Upper lobe of right lung (tissue), 1 donor: ENCODE measurements at regions not wholly inside any gene's neighbourhood (a gene's known extent, or its start where the extent isn't known, plus 50 kb on each side); places are given as distances from the start of the nearest gene placed in this dataset.

Source experiments
- ATAC-seq: fragments of 200-7000 bp; cut with Tn5 transposase; one replicate; pipeline ENCODE4 v1.9.1; 2020; ENCODE audit warnings: mild to moderate bottlenecking, moderate library complexity
- DNase-seq: peaks from one replicate; pipeline ENCODE4 v3.0.0-alpha.2; 2020
- H3K27ac ChIP-seq: fragments of 200-600 bp; one replicate; pipeline ENCODE4 v1.8.0; 2022
- H3K27me3 ChIP-seq: fragments of 200-600 bp; one replicate; pipeline ENCODE4 v1.8.0; 2022; ENCODE audit warnings: mild to moderate bottlenecking
- H3K36me3 ChIP-seq: fragments of 200-600 bp; one replicate; pipeline ENCODE4 v1.8.0; 2022
- H3K4me1 ChIP-seq: fragments of 200-600 bp; one replicate; pipeline ENCODE4 v1.8.0; 2022
- H3K4me3 ChIP-seq: fragments of 200-600 bp; one replicate; pipeline ENCODE4 v1.8.0; 2022; ENCODE audit warnings: mild to moderate bottlenecking
- H3K9me3 ChIP-seq: fragments of 200-600 bp; one replicate; pipeline ENCODE4 v1.8.0; 2022
- CTCF ChIP-seq: fragments of 200-600 bp; IDR thresholded peaks from one replicate; pipeline ENCODE4 v1.8.0; 2022; ENCODE audit warnings: antibody characterized with exemption
- intact Hi-C: fragments of 100-400 bp; cut with DNase I; formaldehyde crosslinking; loops from one replicate; pipeline ENCODE4 v1.11.0; 2022
- donor health status: DM: no; HTN: yes; CAD: no; lungs with severe emphysema.

GRCh38 chr1:58089898-58090534 lies 456.5 kb downstream of the OMA1 start:
- Histone ChIP-seq H3K27me3 (peaks cover 4% of the 10 kb centered on the region), H3K9me3 (no peaks in the 10 kb centered on the region), H3K4me1 (no peaks in the 10 kb centered on the region), H3K36me3 (no peaks in the 10 kb centered on the region), H3K4me3 (no peak overlapping the region), H3K27ac (no peak overlapping the region)
- TF ChIP-seq CTCF, result no peak
- ATAC-seq, result no peak
- no peak for DNase-seq
- intact Hi-C loops, result no loop called here

DNA sequence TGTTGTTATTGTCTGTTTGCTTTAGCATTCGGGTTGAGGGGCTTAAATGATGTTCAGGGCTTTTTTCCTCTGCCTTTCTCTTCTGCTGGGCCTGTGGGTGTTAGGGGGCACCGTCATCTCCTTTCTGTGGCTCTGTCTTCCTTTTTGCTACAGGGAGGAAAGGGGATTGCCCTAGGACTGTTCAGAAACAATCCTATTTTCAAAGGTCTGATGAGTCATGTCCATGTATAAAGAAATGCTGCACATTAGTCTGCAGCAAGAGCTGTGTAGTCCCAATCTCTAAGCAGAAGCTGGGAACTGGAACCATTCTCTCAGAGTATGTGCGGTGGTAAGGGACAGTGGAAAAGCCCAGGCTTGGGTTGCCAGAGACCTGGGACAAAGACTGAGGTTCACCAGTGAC lies 462.3 kb downstream of the OMA1 start:
- ATAC-seq (no peak), DNase-seq (no peak)
- peaks cover 4% of the 10 kb centered on the region for H3K27me3 ChIP-seq
- no peaks in the 10 kb centered on the region for H3K36me3 ChIP-seq
- H3K9me3 ChIP-seq, result no peaks in the 10 kb centered on the region
- no peaks in the 10 kb centered on the region for H3K4me1 ChIP-seq
- TF ChIP-seq CTCF, result no peak
- no peak overlapping the region for H3K4me3 ChIP-seq
- no peak overlapping the region for H3K27ac ChIP-seq
- intact Hi-C loops, result no loop called here

- no peak overlapping the region for H3K27ac ChIP-seq
- no peak for ATAC-seq
- H3K36me3 ChIP-seq, result no peaks in the 10 kb centered on the region
- H3K9me3 ChIP-seq, result no peaks in the 10 kb centered on the region
- intact Hi-C loops, result no loop called here
- no peak overlapping the region for H3K4me3 ChIP-seq
- TF ChIP-seq CTCF, result no peak
- H3K4me1 ChIP-seq, result no peaks in the 10 kb centered on the region
- no peak for DNase-seq
- H3K27me3 ChIP-seq, result no peaks in the 10 kb centered on the region
Observed at GRCh38 chr1:58082596-58082995, 463.9 kb downstream of the OMA1 start.

GRCh38 chr1:58076258-58076657 lies 470.3 kb downstream of the OMA1 start:
- intact Hi-C loops, result no loop called here
- DNase-seq, result no peak
- TF ChIP-seq CTCF, result no peak
- no peak overlapping the region for H3K4me3 ChIP-seq
- H3K27ac ChIP-seq, result no peak overlapping the region
- ATAC-seq, result no peak
- H3K36me3 ChIP-seq, result no peaks in the 10 kb centered on the region
- H3K9me3 ChIP-seq, result no peaks in the 10 kb centered on the region
- no peaks in the 10 kb centered on the region for H3K27me3 ChIP-seq
- no peaks in the 10 kb centered on the region for H3K4me1 ChIP-seq

DNA sequence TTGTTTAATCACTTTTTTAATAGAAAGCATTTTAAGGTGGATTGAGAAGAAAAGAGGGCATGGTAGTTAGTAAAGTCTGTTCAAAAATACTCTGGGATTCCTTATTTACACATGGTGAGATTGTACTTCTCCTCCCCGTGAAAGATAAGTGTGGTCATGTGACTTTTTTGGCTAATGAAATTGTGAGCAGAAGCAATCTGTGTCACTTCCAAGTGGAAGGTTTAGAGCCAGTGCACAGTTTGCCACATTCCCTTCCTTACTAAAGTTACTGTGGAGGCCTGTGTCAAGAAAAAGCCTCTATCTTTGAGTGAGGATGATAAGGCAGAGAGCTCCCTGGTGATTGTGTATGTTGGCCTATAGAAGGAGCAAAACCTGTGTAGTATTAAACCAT lies 471.3 kb downstream of the OMA1 start:
- TF ChIP-seq CTCF, result no peak
- Histone ChIP-seq H3K27me3 (no peaks in the 10 kb centered on the region), H3K4me1 (no peaks in the 10 kb centered on the region), H3K9me3 (no peaks in the 10 kb centered on the region), H3K36me3 (no peaks in the 10 kb centered on the region), H3K27ac (no peak overlapping the region), H3K4me3 (no peak overlapping the region)
- no peak for ATAC-seq
- DNase-seq, result no peak
- intact Hi-C loops, result no loop called here

- H3K9me3 ChIP-seq, result no peaks in the 10 kb centered on the region
- TF ChIP-seq CTCF, result no peak
- H3K27ac ChIP-seq, result no peak overlapping the region
- no peaks in the 10 kb centered on the region for H3K4me1 ChIP-seq
- DNase-seq, result no peak
- H3K27me3 ChIP-seq, result no peaks in the 10 kb centered on the region
- intact Hi-C loops, result no loop called here
- H3K36me3 ChIP-seq, result no peaks in the 10 kb centered on the region
- no peak for ATAC-seq
- no peak overlapping the region for H3K4me3 ChIP-seq
Observed at GRCh38 chr1:58072450-58072849, 474.1 kb downstream of the OMA1 start.
